Loucy (cell line): ENCODE measurements at regions not wholly inside any gene's neighbourhood (a gene's known extent, or its start where the extent isn't known, plus 50 kb on each side); places are given as distances from the start of the nearest gene placed in this dataset.

Experiments used
- CTCF ChIP-seq: fragments of 200-600 bp; sonication (generic); conservative IDR thresholded peaks from 2 replicates; pipeline ENCODE4 v1.5.1; 2014; ENCODE audit warnings: mild to moderate bottlenecking, antibody characterized with exemption, low read length
- EZH2phosphoT487 ChIP-seq: fragments of 200-600 bp; IDR thresholded peaks from 2 replicates; pipeline ENCODE4 v1.6.1; 2018; ENCODE audit warnings: antibody characterized with exemption, mild to moderate bottlenecking, moderate library complexity, borderline replicate concordance

- no peak for TF ChIP-seq CTCF
- no peak for TF ChIP-seq EZH2phosphoT487
Measured at GRCh38 chr16:58789351-58789750, 55.2 kb upstream of the GOT2 start.
